GM18520 (cell line): ENCODE measurements at regions not wholly inside any gene's neighbourhood (a gene's known extent, or its start where the extent isn't known, plus 50 kb on each side); places are given as distances from the start of the nearest gene placed in this dataset.
A peak's percentile ranks its signal among the peaks of the same experiment; 100 is the strongest.

Experiments used
- ATAC-seq: cut with Tn5 transposase; IDR thresholded peaks from one replicate; pipeline ENCODE4 v1.9.1; 2021; ENCODE audit not compliant: unreplicated experiment

DNA sequence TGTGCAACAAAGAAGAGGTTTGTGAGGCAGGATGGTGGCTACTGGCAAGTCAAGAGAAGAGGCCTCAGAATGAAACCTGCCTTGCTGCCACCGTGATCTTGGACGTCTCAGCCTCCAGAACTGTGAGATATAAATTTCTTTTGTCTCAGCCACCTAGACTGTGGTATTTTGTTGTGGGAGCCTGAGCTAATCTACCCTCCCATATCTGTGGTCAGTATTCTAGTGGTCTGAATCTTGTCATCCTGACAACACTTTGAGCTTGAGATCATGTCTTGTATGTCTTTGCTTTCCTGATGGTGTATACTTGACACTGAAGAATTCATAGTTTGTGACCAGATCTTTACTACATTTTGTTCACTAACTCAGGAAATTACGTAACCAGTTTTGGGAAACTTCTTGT is 240.6 kb upstream of the GOLIM4 start:
- no peak for ATAC-seq

DNA sequence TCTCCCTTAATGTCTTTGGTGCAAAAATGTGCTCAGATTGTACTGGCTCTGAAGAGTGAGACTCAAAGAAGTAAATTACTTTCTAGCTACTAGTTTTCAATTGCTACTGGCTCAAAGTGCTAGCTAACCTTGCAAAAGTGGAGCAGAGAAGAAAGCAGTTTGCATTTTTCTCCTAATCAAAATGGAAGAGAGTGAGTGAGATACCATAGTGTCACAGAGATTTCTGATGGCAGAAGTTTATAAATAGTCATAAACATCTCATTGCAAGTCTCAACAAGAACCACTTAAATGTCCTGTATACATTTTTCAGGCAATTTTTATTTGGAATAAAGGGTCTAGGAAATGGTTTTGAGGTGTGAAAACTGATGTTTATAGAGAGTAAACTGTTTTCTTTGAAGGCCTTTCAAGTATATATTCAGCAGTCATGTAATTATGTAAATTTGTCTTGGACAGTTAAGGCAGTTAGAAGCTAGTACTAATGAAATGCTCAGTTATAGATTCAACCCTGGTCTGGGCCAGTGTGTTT is 237.7 kb upstream of the GOLIM4 start:
- no peak for ATAC-seq

DNA sequence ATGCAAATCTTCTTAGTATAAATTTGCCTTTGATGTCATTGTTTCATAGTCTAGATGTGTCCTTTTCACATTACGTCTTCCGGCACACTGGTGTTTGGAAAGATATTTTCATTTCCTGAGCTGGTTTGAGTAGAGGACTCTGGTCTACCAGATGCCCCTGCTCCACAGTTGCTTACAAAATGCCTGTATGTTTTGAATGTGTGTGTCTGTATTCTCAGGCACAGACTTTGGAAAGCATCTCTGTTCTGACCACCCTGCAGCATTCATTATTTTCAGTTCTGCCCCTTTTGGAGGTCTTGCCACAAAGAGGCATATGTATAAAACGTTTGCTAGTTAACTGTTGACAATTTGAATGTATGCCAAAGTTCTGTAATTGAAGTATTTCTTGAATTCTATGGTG is 236.0 kb upstream of the GOLIM4 start:
- no peak for ATAC-seq

DNA sequence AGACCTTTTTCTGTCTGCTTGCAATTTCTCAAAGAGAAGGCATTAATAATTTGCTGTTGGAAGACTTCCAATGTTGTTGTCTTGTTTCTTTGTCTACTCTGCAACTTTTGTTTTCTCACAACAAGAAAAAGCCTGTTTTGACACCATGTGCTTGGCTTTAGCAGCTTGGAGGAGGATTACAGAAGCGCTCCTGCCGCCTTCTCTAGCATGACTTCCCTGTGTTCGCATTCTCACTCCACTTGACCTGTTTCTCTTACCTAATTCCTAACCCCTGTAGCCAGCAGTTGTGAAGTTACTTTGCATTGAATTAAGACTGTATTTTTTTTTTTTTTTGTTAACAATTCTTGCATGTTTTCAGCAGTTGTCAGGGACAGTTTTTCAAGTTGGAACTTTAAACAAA is 235.3 kb upstream of the GOLIM4 start:
- ATAC-seq: no peak

DNA sequence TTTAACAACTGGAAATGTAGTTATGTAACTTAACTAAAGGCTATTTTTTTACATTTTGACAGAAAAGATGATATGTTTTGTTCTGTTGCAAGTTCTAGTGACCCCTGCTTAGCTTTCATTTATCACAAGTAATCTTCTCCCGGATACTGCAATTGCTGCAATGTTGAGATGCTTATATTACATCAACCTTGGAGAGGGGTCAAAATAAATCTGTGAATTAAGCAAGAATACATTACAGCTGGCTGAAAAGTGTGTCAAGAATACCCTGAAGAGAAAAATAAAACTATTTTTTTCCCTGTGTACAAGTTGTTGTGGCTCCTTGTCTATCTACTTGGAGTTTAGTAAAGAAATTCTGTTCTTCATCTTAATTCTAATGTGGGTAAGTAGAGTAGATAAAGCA is 232.1 kb upstream of the GOLIM4 start:
- no peak for ATAC-seq

DNA sequence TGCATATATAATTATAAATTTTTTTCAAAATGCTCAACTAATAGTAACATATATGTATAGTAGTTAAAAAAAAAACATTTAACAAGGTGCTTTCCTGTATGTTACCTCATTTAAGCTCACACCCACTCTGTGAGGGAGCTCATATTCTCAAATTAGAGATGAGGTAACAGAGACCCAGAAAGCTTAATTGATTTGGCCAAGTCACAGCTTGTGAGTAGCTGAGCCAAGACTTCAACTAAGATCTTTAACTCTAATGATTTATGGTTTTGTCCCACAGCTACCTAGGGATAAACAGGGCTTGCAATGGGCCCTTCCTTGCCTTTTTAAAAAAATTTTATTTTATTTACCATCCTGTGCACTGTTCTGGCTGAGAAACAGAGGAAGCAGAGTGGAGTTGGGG is 230.0 kb upstream of the GOLIM4 start:
- no peak for ATAC-seq

DNA sequence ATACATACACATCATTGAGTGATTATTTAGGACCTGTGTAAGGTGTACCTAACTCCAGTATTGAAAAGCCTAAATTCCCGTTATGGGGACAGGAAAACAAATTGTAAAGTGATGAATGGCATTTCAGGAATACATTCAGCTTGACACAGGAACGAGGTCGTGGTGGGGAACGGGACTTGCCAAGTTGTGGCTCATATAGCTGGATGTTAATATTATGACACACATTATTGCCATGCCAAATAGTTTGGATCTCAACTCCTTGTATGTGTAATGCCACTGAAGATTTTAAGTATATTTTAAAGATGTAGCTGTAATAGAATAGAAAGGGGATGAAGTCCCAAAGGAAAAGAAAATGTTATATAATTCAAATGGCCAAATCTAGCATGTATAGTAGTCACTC is 227.2 kb upstream of the GOLIM4 start:
- ATAC-seq: no peak

DNA sequence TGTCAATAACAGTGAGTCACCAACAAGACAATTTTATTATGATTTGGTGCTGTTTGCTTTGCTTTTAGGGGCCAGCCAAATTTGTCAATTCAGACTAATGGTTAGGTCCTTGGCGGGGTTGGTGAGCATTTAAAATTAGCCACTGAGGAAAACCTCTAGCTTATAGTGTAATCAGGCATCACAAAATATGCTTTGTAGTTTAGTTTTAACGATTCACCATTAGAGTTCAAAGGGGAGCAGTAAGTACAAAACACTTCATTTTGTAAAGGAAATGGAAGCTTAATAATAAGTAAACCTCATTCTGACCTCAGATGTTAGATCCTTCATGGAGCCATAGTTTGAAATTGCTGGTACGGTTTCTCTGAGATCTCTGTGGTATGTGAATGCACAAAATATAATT is 218.4 kb upstream of the GOLIM4 start:
- ATAC-seq: no peak

DNA sequence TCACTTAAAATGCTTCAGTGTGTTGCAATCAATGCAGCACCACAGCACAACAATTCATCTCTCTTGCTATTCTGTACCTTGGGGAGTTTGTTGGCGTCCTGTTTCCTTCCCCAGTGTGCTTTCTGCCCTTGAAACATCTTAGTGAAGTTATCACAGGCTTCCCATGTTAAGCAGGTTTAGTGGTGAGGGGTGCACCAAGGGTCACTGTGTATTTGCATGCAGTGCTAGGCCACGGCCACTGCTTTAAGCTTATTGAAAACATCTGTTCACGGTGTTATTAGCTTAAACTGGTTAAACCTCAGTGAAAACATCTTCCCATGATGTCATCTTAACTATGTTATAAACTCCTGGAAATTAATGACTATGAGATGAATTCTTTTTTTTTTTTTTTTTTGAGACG is 217.3 kb upstream of the GOLIM4 start:
- no peak for ATAC-seq

DNA sequence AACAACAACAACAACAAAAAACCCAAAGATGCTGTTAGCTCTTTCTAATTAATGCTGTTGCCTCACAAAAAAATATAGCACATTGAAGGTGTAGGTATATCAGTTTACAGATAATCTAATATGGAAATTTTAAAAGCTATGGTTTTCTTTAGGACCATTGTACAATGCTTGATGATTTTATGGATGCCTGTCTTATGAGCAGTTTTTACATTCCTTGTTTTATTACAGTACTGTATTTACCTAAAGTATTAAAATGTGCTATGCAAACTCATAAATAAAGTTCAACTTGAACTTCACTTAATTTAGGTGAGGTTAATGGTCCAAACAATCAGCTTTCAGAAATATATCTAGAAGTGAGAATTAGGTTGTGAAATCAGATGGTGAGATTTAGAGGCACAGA is 212.2 kb upstream of the GOLIM4 start:
- no peak for ATAC-seq

DNA sequence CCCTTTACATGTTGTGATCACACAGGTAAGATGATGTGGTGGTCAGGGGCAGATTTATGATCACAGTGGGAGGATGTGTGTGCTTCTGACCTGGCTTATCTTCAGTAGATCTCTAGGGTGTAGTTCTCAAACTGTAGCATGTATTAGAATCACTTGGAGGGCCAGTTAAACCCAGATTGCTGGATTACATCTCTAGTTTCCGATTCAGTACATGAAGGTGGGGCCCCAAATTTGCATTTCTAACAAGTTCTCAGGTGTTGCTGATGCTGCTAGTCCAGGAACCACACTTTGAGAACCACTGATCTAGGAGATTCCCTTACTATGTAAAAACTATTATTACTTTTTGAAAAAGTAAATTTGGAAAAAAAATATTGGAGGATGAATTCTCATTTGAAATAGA is 199.3 kb upstream of the GOLIM4 start:
- ATAC-seq: no peak

DNA sequence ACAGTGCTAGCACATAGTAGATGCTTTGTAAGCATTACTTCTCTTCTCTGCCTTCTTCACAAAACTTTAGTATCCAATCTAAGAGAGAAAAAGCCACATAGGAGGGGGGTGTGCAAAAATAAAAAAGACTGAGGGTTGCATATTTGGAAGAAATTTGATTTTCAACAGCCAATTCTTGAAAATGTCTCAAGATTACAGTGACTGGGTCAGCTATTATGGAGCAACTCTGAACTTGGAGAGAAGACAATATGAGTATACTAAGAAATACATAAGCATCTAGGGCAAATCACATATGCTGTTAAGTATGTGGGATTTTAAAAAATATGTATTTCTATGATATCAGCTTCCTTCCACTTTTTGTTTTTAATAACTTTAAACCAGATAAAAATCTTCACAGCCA is 196.6 kb upstream of the GOLIM4 start:
- ATAC-seq: no peak

DNA sequence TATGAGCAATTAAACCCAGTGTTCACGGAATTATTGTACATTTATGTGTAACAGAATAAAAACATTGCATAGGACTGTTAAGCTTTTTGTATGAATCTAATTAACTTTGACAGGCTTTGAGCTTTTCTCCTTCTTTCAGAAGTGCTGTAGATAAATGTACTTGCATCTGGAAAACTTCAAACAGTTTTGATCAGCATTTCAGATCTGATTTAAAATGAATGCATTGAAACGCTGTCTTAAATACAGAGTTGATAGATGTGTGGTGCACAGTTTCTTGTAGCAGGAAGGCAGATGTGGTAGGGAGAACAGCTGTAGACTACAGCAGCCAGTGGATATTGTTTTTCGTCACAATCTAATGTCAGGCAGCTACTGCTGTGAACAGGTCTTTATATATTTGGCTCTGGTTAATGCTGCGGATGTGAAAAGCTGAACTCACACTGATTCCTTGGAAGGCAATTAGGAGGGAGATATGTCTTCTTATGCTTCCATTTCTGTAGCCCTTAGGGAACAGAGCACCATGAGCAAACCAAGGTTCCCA is 193.8 kb upstream of the GOLIM4 start:
- no peak for ATAC-seq

DNA sequence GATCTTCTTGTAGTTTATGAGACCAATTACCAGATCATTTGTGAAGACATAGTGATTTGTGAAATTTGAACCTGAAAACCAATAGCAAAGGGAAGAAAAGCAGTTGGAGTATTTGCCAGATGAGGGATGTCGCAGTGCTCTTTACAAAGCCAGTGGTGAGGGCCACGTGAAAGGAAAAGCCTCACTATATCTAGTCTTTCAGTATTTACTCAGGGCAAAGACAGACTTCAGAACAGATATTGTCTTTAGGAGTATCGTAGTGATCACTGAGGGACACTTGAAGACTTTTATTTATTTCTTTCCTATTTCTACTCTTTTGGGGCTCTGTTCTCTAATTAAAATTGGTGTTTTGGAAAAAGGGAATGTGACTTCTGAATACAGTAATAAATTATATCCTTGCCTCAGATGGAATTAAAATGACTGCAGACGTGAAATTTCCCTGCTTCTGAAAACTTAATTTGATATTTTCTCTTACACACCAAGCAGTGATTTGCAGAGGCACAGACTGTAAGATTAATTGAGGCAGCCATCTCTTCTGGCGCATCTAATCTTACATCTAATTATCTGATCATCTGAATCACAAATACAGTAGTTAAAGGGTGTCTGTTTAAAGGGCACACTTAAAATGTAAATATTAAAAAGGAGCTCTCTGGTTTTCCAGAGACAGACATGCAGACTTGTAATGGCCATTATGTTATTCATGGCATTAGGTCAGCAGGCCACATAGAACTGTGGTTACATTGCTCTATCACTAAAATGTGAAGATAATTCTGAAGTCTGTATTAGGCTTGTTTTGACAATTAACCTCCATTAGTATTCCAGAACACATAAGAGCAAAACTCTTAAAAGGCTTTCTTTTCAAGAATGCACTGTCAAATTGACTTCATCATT is 193.0 kb upstream of the GOLIM4 start:
- no peak for ATAC-seq

DNA sequence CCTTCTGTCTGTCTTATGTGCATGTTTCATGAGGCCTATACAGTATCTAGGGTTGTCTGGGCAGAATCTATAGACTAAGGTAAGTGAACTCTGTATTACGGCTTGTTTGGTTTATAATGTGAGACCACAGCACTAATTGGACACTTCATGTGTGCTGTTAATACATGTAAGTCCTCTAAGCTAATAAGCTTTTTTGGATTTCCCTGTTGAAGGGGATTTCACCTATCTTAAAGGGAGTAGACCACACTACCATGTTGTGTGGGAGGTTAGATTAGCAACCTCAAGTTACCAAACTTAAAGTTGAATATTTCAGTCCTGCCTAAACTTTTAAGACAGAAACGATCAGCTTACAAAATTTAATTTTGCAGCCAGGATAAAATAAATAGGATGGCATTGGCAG is 189.8 kb upstream of the GOLIM4 start:
- peak; percentile 57 for ATAC-seq

DNA sequence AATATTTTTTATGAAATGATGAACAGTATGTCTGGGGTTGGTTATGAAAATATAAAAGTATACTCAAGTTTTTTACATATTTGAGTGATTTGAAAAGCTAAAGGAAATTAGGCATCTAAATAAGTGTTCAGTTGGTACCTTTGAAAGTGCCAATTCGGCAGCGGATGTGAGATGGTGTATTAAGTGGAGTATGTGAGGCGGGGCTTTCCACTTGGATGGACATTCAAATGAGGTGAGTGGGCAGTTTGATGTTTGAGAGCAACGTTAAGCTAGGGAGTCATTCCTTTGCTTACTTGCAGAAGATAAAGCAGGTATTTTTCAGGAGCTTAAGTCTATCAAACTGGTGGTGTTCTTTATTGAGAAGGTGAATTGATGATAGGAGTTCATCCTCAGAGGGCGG is 189.0 kb upstream of the GOLIM4 start:
- ATAC-seq: no peak

DNA sequence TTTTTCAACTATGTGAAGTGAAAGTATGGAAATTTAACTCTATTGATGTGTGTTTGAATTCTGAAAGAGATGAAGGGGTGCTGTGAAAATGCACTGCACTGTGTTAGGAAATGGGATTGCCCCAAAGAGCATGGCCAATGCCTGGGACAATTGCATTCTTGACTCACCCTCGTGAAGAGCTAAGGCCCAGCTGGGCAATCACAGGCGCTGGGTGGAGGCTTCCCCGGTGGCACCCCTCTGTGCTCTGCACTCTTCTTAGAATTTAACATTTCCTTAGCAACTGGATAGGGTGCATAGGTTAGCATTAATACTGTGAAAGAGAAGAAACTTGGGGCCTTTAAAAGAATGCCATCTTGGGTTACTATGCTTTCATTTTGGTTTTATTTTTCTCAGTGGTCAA is 179.9 kb upstream of the GOLIM4 start:
- ATAC-seq: no peak

DNA sequence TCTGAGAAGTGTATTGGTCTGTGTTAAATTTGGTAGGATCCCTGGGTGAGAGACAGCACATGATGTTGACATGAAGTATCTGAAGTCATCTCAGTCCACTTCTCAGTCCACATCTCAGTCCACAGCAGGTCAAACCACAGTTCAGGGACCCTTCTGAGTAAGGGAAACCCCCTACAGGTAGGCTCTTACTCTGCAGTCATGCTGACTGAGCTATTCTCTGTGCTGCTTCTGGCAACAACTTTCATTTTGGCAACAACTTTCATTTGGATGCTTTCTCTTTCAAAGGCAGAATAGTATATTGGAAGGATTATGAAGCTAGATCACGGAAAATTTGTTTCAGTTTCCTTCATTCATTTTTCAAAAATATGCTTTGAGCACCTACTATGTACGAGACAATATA is 178.2 kb upstream of the GOLIM4 start:
- peak; percentile 77 for ATAC-seq

DNA sequence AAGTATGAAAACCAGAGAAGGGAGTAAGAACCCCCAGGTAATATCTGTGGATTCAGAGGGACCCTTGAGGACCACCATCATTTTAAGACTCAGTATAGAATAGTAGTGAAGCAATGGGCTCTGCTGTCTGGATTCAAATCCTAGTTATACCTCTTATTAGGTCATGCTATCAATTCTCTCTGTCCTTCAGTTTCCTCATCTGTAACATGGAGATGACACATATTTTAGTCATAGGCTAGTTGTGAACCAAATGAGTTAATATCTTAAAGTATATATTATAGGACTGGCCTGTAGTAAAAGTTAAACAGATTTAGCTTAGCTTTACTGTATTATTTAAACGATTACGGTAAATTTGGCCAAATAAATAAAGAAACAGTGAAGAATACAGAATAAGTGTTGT is 177.3 kb upstream of the GOLIM4 start:
- no peak for ATAC-seq

DNA sequence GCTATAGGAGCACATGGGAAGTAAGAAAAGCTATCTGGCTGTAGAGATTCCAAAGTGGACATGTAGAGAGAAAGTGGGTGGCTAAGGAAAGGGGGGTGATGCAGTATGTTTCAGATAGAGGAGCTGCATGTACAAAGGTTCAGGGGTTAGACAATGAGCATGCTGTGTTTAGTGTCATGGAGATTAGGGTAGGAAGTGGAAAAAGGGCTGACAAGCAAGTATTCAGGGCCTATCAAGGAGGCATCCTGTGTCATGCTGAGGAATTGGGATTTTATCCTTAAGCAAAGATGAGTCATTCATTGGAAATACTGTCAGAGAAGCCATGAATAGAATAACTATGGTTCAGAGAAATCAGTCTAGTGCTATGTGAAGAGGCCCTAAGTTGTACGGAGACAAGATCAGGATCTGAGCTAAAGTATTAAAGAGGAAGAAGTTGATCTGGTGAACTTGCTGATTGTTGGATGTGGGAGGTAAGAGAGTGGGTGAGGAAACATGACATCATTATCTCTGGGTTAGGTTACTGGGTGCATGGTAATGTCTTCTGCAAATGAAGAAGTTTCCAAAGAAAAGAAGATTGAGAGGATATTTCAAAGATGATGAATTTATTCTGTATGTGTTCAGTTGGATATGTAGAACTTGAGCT is 176.7 kb upstream of the GOLIM4 start:
- ATAC-seq: no peak

DNA sequence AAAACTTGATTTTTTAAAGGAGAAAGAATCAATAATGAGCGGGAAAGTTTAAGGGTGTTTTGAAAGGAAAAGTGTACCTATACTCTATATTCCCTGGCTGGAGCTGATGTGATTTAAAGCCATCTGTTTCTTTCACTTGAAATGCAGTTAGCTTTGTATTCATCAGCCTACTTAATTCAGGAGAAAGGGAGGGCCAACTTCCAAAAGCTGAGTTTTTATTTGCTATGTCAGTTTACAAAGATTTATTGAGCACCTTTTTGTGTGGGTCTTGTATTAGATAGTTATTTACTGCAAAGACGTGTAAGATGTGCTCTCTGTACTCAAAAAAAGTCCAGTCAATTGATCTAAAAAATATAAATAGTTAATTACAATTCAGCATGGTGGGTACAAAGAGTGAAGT is 176.2 kb upstream of the GOLIM4 start:
- no peak for ATAC-seq

DNA sequence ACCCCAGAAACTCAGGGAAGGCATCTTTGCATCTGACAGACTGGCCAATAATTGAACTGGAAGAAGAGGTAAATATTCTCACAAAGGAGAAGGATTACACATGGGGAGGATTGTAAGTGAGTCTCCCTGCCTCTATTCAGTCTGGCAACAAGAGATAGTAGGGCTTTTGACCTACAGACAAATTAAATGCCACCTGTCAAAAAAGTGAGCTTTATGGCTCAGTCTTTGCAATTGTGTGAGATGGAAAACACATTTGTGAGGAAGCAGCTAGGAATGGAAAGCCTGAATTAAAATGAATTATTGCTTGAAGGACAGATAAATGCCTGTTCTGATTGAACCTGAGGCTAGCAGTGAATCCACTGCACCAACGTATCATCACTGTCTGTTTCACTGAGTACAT is 173.3 kb upstream of the GOLIM4 start:
- ATAC-seq: no peak
